ENCODE measurements at regions not wholly inside any gene's neighbourhood (a gene's known extent, or its start where the extent isn't known, plus 50 kb on each side); places are given as distances from the start of the nearest gene placed in this dataset.

DNA sequence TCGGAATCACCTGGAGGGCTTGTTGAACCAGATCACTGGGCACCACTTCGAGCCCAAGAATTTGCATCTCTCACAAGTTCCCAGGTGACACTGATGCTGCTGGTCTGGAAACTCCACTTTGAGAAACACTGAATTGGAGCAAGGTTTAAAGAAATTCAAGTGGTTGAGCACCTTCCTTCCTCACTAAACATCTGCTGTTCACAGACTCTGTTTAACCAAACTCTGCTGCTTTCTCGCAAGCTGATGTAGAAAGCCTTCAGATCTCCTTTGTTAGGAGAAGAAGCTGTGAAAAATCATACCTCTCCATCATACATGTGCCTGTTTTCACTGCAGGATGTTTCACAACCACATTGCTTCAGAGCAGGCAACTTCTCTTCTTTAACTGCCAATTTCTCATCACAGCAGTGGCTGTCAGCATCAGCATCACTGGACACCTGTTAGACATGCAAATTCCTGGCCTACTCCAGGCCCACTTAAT is 87.5 kb upstream of the TOP1 start:
- TF ChIP-seq ZC3H10 (CRISPR knock-in tag; IDR thresholded peaks at IDR 0.05) (no peak), ZNF565 (CRISPR knock-in tag; conservative IDR thresholded peaks at IDR 0.05; ENCODE audit: low read depth) (no peak), BACH2 (CRISPR knock-in tag; IDR thresholded peaks at IDR 0.05; ENCODE audit: borderline replicate concordance) (no peak), ZFP30 (CRISPR knock-in tag; IDR thresholded peaks at IDR 0.05) (no peak)
- TF ChIP-seq, protein P1, sequence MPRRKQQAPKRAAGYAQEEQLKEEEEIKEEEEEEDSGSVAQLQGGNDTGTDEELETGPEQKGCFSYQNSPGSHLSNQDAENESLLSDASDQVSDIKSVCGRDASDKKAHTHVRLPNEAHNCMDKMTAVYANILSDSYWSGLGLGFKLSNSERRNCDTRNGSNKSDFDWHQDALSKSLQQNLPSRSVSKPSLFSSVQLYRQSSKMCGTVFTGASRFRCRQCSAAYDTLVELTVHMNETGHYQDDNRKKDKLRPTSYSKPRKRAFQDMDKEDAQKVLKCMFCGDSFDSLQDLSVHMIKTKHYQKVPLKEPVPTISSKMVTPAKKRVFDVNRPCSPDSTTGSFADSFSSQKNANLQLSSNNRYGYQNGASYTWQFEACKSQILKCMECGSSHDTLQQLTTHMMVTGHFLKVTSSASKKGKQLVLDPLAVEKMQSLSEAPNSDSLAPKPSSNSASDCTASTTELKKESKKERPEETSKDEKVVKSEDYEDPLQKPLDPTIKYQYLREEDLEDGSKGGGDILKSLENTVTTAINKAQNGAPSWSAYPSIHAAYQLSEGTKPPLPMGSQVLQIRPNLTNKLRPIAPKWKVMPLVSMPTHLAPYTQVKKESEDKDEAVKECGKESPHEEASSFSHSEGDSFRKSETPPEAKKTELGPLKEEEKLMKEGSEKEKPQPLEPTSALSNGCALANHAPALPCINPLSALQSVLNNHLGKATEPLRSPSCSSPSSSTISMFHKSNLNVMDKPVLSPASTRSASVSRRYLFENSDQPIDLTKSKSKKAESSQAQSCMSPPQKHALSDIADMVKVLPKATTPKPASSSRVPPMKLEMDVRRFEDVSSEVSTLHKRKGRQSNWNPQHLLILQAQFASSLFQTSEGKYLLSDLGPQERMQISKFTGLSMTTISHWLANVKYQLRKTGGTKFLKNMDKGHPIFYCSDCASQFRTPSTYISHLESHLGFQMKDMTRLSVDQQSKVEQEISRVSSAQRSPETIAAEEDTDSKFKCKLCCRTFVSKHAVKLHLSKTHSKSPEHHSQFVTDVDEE (CRISPR knock-in tag; IDR thresholded peaks at IDR 0.05), result no peak
